Gastrocnemius medialis (tissue), 4 donors: ENCODE measurements at regions not wholly inside any gene's neighbourhood (a gene's known extent, or its start where the extent isn't known, plus 50 kb on each side); places are given as distances from the start of the nearest gene placed in this dataset.

ENCODE experiments used
- ATAC-seq, 2 donors: fragments of 150-250 bp; one replicate each; pipeline ENCODE4 v1.9.1; 2016
- DNase-seq, 2 donors: peaks; one replicate each; pipeline ENCODE4 v3.0.0-alpha.2; 2019
- H3K27ac ChIP-seq, 4 donors: fragments of 200-600 bp; sonication (generic); 1 replicate in 1 of 4; 2 replicates in 3 of 4; pipeline ENCODE4 v1.5.1; 2016 to 2018; ENCODE audit warnings: mild to moderate bottlenecking in 2 of 4, moderate library complexity in 1 of 4
- H3K27me3 ChIP-seq, 3 donors: fragments of 200-600 bp; sonication (generic) in 2 of 3; 1 replicate in 1 of 3; 2 replicates in 2 of 3; pipeline versions ENCODE4 v1.5.1 to v1.6.0; 2016 to 2019; ENCODE audit warnings: mild to moderate bottlenecking in 1 of 3, moderate library complexity in 1 of 3
- H3K36me3 ChIP-seq, 2 donors: fragments of 200-600 bp; sonication (generic) in 1 of 2; one replicate each; pipeline ENCODE4 v1.5.1; 2017 to 2018
- H3K4me1 ChIP-seq, 2 donors: fragments of 200-600 bp; sonication (generic) in 1 of 2; one replicate each; pipeline ENCODE4 v1.5.1; 2016 to 2017; ENCODE audit warnings: mild to moderate bottlenecking in 2 of 2
- H3K4me3 ChIP-seq, 4 donors: fragments of 200-600 bp; sonication (generic) in 3 of 4; 1 replicate in 1 of 4; 2 replicates in 3 of 4; pipeline ENCODE4 v1.5.1; 2016 to 2019; ENCODE audit warnings: mild to moderate bottlenecking in 2 of 4
- H3K9me3 ChIP-seq, 3 donors: fragments of 200-600 bp; sonication (generic) in 2 of 3; 1 replicate in 1 of 3; 2 replicates in 2 of 3; pipeline ENCODE4 v1.5.1; 2016 to 2019
- POLR2A ChIP-seq, 2 donors: fragments of 450-650 bp; IDR thresholded peaks; one replicate each; pipeline ENCODE4 v1.6.1; 2017; ENCODE audit warnings: antibody characterized with exemption in 2 of 2, mild to moderate bottlenecking in 2 of 2, moderate library complexity in 2 of 2
- in situ Hi-C, 4 donors: fragments of 200-750 bp; cut with MboI; loops; one replicate each; pipeline versions ENCODE4 v1.15.0 to v1.8.0; 2017; ENCODE audit warnings: low sequenced_read_pairs in 4 of 4
- intact Hi-C: fragments of 100-400 bp; cut with DNase I; formaldehyde crosslinking; loops from one replicate; pipeline ENCODE4 v1.15.1; 2023; ENCODE audit warnings: low total_unique reads
- TF ChIP-seq, protein P1 (sequence below), 5 experiments: fragments of 450-650 bp in 3 of 5; fragments of 200-600 bp in 2 of 5; sonication (generic) in 2 of 5; IDR thresholded peaks in 4 of 5; conservative IDR thresholded peaks in 1 of 5; 1 replicate in 4 of 5; 2 replicates in 1 of 5; pipeline ENCODE4 v1.5.1; 2016 to 2019; ENCODE audit warnings: antibody characterized with exemption in 5 of 5, mild to moderate bottlenecking in 3 of 5, moderate library complexity in 3 of 5

DNA sequence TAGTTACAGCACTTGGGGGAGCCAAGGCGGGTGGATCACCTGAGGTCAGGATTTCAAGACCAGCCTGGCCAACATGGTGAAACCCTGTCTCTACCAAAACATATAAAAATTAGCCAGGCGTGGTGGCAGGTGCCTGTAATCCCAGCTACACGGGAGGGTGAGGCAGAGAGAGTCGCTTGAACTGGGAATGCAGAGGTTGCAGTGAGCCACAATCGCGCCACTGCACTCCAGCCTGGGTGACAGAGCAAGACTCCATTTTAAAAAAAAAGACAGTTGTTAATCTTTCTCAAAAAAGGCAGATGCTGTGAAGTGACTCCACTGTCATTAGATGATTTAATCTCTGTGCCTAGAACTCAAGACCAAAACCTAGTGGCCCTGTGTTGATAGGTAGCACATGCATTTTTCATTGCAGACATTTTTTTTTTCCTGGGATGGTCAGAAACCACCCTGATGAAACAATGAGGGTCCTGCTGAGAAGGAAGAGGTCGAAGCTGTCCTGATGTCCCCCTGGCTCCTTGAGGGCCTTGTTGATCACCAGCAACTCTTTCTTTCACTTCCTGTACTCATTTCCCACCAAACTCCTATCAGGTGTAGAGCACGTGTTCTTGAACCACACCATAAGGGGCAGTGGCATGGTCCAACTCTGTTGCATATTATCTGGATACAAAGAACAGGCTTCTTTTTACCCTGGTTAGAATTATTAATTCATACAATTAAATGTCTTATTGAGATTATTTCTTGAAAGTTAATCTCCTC lies 382.2 kb downstream of the ICE1 start:
- TF ChIP-seq, protein P1, sequence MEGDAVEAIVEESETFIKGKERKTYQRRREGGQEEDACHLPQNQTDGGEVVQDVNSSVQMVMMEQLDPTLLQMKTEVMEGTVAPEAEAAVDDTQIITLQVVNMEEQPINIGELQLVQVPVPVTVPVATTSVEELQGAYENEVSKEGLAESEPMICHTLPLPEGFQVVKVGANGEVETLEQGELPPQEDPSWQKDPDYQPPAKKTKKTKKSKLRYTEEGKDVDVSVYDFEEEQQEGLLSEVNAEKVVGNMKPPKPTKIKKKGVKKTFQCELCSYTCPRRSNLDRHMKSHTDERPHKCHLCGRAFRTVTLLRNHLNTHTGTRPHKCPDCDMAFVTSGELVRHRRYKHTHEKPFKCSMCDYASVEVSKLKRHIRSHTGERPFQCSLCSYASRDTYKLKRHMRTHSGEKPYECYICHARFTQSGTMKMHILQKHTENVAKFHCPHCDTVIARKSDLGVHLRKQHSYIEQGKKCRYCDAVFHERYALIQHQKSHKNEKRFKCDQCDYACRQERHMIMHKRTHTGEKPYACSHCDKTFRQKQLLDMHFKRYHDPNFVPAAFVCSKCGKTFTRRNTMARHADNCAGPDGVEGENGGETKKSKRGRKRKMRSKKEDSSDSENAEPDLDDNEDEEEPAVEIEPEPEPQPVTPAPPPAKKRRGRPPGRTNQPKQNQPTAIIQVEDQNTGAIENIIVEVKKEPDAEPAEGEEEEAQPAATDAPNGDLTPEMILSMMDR (IDR thresholded peaks at IDR 0.05 in 4 of 5, conservative IDR thresholded peaks at IDR 0.05 in 1 of 5), result no peak
- TF ChIP-seq POLR2A (IDR thresholded peaks at IDR 0.05), result no peak
- DNase-seq (no peak), ATAC-seq (no peak)
- Histone ChIP-seq H3K27me3 (no peaks in the 10 kb centered on the region), H3K27ac (no peak overlapping the region), H3K36me3 (no peaks in the 10 kb centered on the region), H3K9me3 (no peaks in the 10 kb centered on the region), H3K4me3 (no peak overlapping the region), H3K4me1 (no peaks in the 10 kb centered on the region)
- intact Hi-C loops (no loop called here), in situ Hi-C loops (no loop called here)

DNA sequence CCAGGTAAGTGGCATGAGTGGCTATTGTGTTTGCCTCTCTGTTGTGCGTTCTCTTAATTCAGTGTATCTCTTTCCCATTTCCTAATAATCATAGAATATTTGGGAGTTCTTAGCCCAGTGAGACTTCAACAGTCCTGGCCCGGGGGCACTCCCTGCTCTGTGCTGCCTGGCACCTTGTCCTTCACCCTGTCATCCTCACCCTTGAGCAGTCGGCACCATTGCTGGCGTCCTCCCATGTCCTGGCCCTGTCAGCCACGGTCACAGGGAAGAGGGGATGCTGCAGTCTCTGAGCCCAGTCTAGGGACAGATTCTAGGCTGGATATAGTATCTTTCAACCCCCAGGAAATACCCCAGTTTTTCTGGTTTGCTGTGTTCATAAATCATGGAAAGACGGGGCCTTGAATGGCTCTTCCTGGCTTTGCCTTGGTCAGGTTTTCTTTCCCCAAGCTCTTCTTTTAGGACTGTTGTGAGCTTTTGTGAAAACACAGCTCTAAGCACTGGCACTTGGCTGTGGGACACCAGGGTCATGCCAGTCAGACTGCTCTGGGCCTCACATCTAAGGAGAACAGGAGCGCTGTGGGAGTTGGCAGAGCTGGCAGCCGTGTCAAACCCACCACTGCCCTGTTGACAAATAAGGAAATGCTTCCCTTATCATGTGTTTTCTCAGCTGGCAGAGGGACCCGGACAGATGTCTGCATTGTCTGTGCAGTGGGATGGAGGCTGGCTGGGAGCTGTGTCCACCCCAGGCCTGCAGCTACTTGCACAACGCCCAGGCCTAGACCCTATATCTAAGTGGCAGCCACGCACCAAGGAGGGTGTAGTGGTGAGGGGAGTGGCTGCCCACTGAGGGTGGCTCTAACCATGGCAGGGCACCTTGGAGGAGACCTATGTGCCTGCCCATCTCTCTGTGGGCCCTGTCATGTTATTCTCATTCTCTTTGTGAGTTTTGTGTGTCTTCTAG lies 378.6 kb downstream of the ICE1 start:
- H3K27me3 ChIP-seq, result no peaks in the 10 kb centered on the region
- in situ Hi-C loops, result no loop called here
- no peaks in the 10 kb centered on the region for H3K4me1 ChIP-seq
- H3K4me3 ChIP-seq, result no peak overlapping the region
- ATAC-seq (no peak), DNase-seq (no peak)
- H3K36me3 ChIP-seq, result no peaks in the 10 kb centered on the region
- TF ChIP-seq POLR2A (IDR thresholded peaks at IDR 0.05), result no peak
- TF ChIP-seq, protein P1 (IDR thresholded peaks at IDR 0.05 in 4 of 5, conservative IDR thresholded peaks at IDR 0.05 in 1 of 5), result no peak
- intact Hi-C loops, result no loop called here
- H3K9me3 ChIP-seq, result no peaks in the 10 kb centered on the region
- no peak overlapping the region for H3K27ac ChIP-seq

DNA sequence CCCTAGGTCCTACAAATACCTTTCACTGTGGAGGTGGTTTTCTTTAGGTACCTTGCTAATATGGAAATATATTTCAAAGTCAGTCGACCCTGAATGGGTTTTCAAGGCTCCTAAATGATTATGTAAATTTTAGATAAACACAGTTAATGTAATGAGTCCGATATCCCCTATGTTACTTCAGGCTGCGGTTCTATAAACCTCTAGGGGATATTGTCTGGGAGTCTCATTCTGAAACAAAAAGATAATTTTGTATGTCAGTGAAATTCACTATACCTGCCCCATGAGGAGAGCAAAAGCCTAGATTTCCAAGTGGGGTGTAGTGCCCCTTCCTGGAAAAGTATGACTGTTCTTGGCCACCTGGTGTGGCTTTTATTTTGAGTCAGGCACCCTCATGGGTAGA lies 377.3 kb downstream of the ICE1 start:
- peaks cover 5 to 8% of the 10 kb centered on the region in 2 donors for H3K4me1 ChIP-seq
- H3K9me3 ChIP-seq, result no peaks in the 10 kb centered on the region
- intact Hi-C loops, result loop anchor here (10.0 kb wide), 1 partner anchor 775 kb away; no protein-coding TSS in a partner anchor
- in situ Hi-C loops, result no loop called here
- no peaks in the 10 kb centered on the region for H3K36me3 ChIP-seq
- TF ChIP-seq, protein P1 (IDR thresholded peaks at IDR 0.05 in 4 of 5, conservative IDR thresholded peaks at IDR 0.05 in 1 of 5), result no peak
- no peak for TF ChIP-seq POLR2A (IDR thresholded peaks at IDR 0.05)
- DNase-seq (no peak), ATAC-seq (no peak)
- no peak overlapping the region for H3K27ac ChIP-seq
- H3K4me3 ChIP-seq, result no peak overlapping the region
- no peaks in the 10 kb centered on the region for H3K27me3 ChIP-seq

DNA sequence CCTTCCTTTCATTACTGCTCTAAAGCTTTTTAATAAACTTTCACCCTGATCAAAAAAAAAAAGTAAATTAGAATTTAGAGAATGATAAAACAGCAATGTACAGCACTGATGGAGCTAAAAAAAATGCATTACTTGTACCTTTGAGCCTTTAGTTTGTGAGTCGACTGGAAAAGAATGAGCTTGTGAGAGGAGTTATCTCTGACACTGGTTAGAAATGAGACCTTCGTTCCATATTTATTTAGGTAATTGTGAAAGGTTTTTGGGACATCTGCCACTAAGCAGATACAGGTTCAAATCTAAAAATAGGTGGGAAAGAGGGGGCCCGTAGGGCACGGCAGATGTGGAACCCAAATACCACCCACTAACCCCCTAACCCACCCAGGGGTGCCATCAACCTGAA lies 376.8 kb downstream of the ICE1 start:
- Histone ChIP-seq H3K9me3 (no peaks in the 10 kb centered on the region), H3K27ac (no peak overlapping the region), H3K4me3 (no peak overlapping the region), H3K36me3 (no peaks in the 10 kb centered on the region), H3K4me1 (peaks cover 5 to 8% of the 10 kb centered on the region in 2 donors), H3K27me3 (no peaks in the 10 kb centered on the region)
- in situ Hi-C loops, result no loop called here
- DNase-seq (no peak), ATAC-seq (no peak)
- TF ChIP-seq, protein P1 (IDR thresholded peaks at IDR 0.05 in 4 of 5, conservative IDR thresholded peaks at IDR 0.05 in 1 of 5), result no peak
- no peak for TF ChIP-seq POLR2A (IDR thresholded peaks at IDR 0.05)
- intact Hi-C loops, result loop anchor here (10.0 kb wide), 1 partner anchor 776 kb away; no protein-coding TSS in a partner anchor
